ENCODE measurements at regions not wholly inside any gene's neighbourhood (a gene's known extent, or its start where the extent isn't known, plus 50 kb on each side); places are given as distances from the start of the nearest gene placed in this dataset.

GRCh38 chr5:103902893-103903292 lies 340.3 kb upstream of the NUDT12 start:
- H3K9me3 Mint-ChIP-seq, result peaks cover 4 to 13% of the 10 kb centered on the region in 2 experiments; a peak in 4 of 5 replicates
- Histone ChIP-seq H3T11ph (ENCODE audit: low read length) (no peak overlapping the region), H3K18ac (ENCODE audit: insufficient read length, low read depth, low read length) (no peak overlapping the region), H2BK12ac (ENCODE audit: insufficient read length, low read depth, low read length) (no peak overlapping the region), H3K79me2 (ENCODE audit: insufficient read depth, low read length) (no peaks in the 10 kb centered on the region), H3K9ac (ENCODE audit: extremely low read depth, insufficient read length, low read length) (no peak overlapping the region), H3K23ac (ENCODE audit: insufficient read length, low read depth, low read length) (no peak overlapping the region), H3K4ac (ENCODE audit: low read depth, low read length) (no peak overlapping the region), H3K4me2 (ENCODE audit: insufficient read depth, insufficient read length, low read length) (no peak overlapping the region), H2BK20ac (ENCODE audit: low read depth, low read length, poor library complexity, severe bottlenecking) (no peak overlapping the region), H4K91ac (ENCODE audit: insufficient read length, low read depth, low read length) (no peak overlapping the region), H3K27me3 (ENCODE audit: insufficient read depth, low read length) (no peaks in the 10 kb centered on the region), H4K8ac (replicated peaks; ENCODE audit: insufficient read length, low read depth, low read length) (no peak overlapping the region), H3K4me1 (ENCODE audit: insufficient read depth, low read length) (no peaks in the 10 kb centered on the region), H2AK5ac (ENCODE audit: insufficient read length, low read length) (no peak overlapping the region), H3K79me1 (ENCODE audit: insufficient read depth, low read depth, low read length, poor library complexity, severe bottlenecking) (no peaks in the 10 kb centered on the region), H3K27ac (ENCODE audit: insufficient read length, low read depth, low read length) (no peak overlapping the region), H3K14ac (ENCODE audit: insufficient read depth, low read length) (no peak overlapping the region), H3K23me2 (ENCODE audit: insufficient read length, low read depth, low read length, poor library complexity, severe bottlenecking) (no peaks in the 10 kb centered on the region), H2AFZ (ENCODE audit: low read length) (no peak overlapping the region), H2BK15ac (ENCODE audit: low read depth, low read length) (no peak overlapping the region), H4K20me1 (ENCODE audit: control insufficient read depth, insufficient read depth, insufficient read length) (no peaks in the 10 kb centered on the region), H3K9me3 (ENCODE audit: control insufficient read depth, low read depth, low read length) (no peaks in the 10 kb centered on the region), H2BK5ac (ENCODE audit: insufficient read length, low read length) (no peak overlapping the region), H4K5ac (ENCODE audit: insufficient read length, low read depth, low read length) (no peak overlapping the region), H3K56ac (ENCODE audit: insufficient read length, low read depth, low read length) (no peak overlapping the region), H2BK120ac (ENCODE audit: low read depth, low read length, poor library complexity, severe bottlenecking) (no peak overlapping the region)
- H3K36me3 Mint-ChIP-seq (ENCODE audit: insufficient read depth in 1 of 3, low read depth in 3 of 3), result peaks cover 0 to 6% (median 6%) of the 10 kb centered on the region in 3 experiments; a peak in 5 of 7 replicates
- no peak overlapping the region for H3K4me3 Mint-ChIP-seq
- no peak overlapping the region for H3K27ac Mint-ChIP-seq
- TF ChIP-seq CTCF (conservative IDR thresholded peaks at IDR 0.05), result no peak
- no peaks in the 10 kb centered on the region for H3K4me1 Mint-ChIP-seq
- DNase-seq, result no peak
- no CpG with 5 or more reads among the region's 3 CpGs for WGBS (ENCODE audit: extremely low coverage, insufficient read length, low lambda C conversion rate)
- no peaks in the 10 kb centered on the region for H3K27me3 Mint-ChIP-seq (ENCODE audit: low read depth)
